NB4 (cell line): ENCODE measurements at regions not wholly inside any gene's neighbourhood (a gene's known extent, or its start where the extent isn't known, plus 50 kb on each side); places are given as distances from the start of the nearest gene placed in this dataset.

Experiments used
- CTCF ChIP-seq: IDR thresholded peaks from one replicate; pipeline ENCODE4 v1.5.1; 2012; ENCODE audit warnings: low read depth, low read length
- MAX ChIP-seq: IDR thresholded peaks from 2 replicates; pipeline ENCODE4 v1.6.1; 2011; ENCODE audit warnings: low read depth, low read length
- POLR2A ChIP-seq: IDR thresholded peaks from 2 replicates; pipeline ENCODE4 v1.6.1; 2011; ENCODE audit warnings: mild to moderate bottlenecking; ENCODE audit not compliant: insufficient read length; ENCODE audit errors: extremely low read depth

GRCh38 chr9:87255431-87256155 lies 242.1 kb upstream of the DAPK1 start:
- TF ChIP-seq POLR2A (no peak), CTCF (no peak), MAX (no peak)
